ENCODE measurements at regions not wholly inside any gene's neighbourhood (a gene's known extent, or its start where the extent isn't known, plus 50 kb on each side); places are given as distances from the start of the nearest gene placed in this dataset.

- no peak overlapping the region for H2AFZ ChIP-seq (ENCODE audit: low read length)
- no peak overlapping the region for H3K23ac ChIP-seq (ENCODE audit: insufficient read length, low read depth, low read length)
- no peak overlapping the region for H3K18ac ChIP-seq (ENCODE audit: insufficient read length, low read depth, low read length)
- H4K91ac ChIP-seq (ENCODE audit: insufficient read length, low read depth, low read length): no peak overlapping the region
- no peak overlapping the region for H2BK120ac ChIP-seq (ENCODE audit: low read depth, low read length, poor library complexity, severe bottlenecking)
- H2BK20ac ChIP-seq (ENCODE audit: low read depth, low read length, poor library complexity, severe bottlenecking): no peak overlapping the region
- no peaks in the 10 kb centered on the region for H3K27me3 ChIP-seq (ENCODE audit: insufficient read depth, low read length)
- H3K9ac ChIP-seq (ENCODE audit: extremely low read depth, insufficient read length, low read length): no peak overlapping the region
- H3K9me3 Mint-ChIP-seq: peaks cover 13 to 16% of the 10 kb centered on the region in 2 experiments
- H2BK5ac ChIP-seq (ENCODE audit: insufficient read length, low read length): no peak overlapping the region
- H3K4me1 Mint-ChIP-seq: peaks cover 41 to 48% of the 10 kb centered on the region in 2 experiments
- no peak overlapping the region for H4K5ac ChIP-seq (ENCODE audit: insufficient read length, low read depth, low read length)
- no peak overlapping the region for H3K27ac ChIP-seq (ENCODE audit: insufficient read length, low read depth, low read length)
- H4K8ac ChIP-seq (replicated peaks; ENCODE audit: insufficient read length, low read depth, low read length): no peak overlapping the region
- no peak overlapping the region for H2AK5ac ChIP-seq (ENCODE audit: insufficient read length, low read length)
- peaks cover 6% of the 10 kb centered on the region; the same call in 1 of the 2 replicates for H3K4me1 ChIP-seq (ENCODE audit: insufficient read depth, low read length)
- H3K4me2 ChIP-seq (ENCODE audit: insufficient read depth, insufficient read length, low read length): no peak overlapping the region
- no peak overlapping the region for H3K56ac ChIP-seq (ENCODE audit: insufficient read length, low read depth, low read length)
- no peak overlapping the region for H2BK15ac ChIP-seq (ENCODE audit: low read depth, low read length)
- no peak overlapping the region for H3T11ph ChIP-seq (ENCODE audit: low read length)
- no peak overlapping the region for H3K14ac ChIP-seq (ENCODE audit: insufficient read depth, low read length)
- peaks cover 0 to 13% (median 0%) of the 10 kb centered on the region in 3 experiments; a peak in 3 of 7 replicates for H3K36me3 Mint-ChIP-seq (ENCODE audit: insufficient read depth in 1 of 3, low read depth in 3 of 3)
- no peaks in the 10 kb centered on the region for H3K79me2 ChIP-seq (ENCODE audit: insufficient read depth, low read length)
- no peak overlapping the region for H2BK12ac ChIP-seq (ENCODE audit: insufficient read length, low read depth, low read length)
- no peak overlapping the region for H3K4ac ChIP-seq (ENCODE audit: low read depth, low read length)
- no peaks in the 10 kb centered on the region for H3K79me1 ChIP-seq (ENCODE audit: insufficient read depth, low read depth, low read length, poor library complexity, severe bottlenecking)
- no peaks in the 10 kb centered on the region for H4K20me1 ChIP-seq (ENCODE audit: control insufficient read depth, insufficient read depth, insufficient read length)
- H3K23me2 ChIP-seq (ENCODE audit: insufficient read length, low read depth, low read length, poor library complexity, severe bottlenecking): no peaks in the 10 kb centered on the region
- no peak for DNase-seq
- H3K27ac Mint-ChIP-seq: no peak overlapping the region
- no peaks in the 10 kb centered on the region for H3K9me3 ChIP-seq (ENCODE audit: control insufficient read depth, low read depth, low read length)
- H3K4me3 Mint-ChIP-seq: no peak overlapping the region
- WGBS (ENCODE audit: extremely low coverage, insufficient read length, low lambda C conversion rate): no CpG with 5 or more reads among the region's 24 CpGs
- H3K27me3 Mint-ChIP-seq (ENCODE audit: low read depth): peaks cover 9% of the 10 kb centered on the region; the same call in 1 of the 2 replicates
- no peak for TF ChIP-seq CTCF (conservative IDR thresholded peaks at IDR 0.05)
These were observed 168.9 kb downstream of the MN1 start for GRCh38 chr22:27632451-27633295.
